ENCODE measurements at regions not wholly inside any gene's neighbourhood (a gene's known extent, or its start where the extent isn't known, plus 50 kb on each side); places are given as distances from the start of the nearest gene placed in this dataset.

GRCh38 chr2:8076448-8077342 is 605.2 kb upstream of the ID2 start:
- TF ChIP-seq, protein P1, sequence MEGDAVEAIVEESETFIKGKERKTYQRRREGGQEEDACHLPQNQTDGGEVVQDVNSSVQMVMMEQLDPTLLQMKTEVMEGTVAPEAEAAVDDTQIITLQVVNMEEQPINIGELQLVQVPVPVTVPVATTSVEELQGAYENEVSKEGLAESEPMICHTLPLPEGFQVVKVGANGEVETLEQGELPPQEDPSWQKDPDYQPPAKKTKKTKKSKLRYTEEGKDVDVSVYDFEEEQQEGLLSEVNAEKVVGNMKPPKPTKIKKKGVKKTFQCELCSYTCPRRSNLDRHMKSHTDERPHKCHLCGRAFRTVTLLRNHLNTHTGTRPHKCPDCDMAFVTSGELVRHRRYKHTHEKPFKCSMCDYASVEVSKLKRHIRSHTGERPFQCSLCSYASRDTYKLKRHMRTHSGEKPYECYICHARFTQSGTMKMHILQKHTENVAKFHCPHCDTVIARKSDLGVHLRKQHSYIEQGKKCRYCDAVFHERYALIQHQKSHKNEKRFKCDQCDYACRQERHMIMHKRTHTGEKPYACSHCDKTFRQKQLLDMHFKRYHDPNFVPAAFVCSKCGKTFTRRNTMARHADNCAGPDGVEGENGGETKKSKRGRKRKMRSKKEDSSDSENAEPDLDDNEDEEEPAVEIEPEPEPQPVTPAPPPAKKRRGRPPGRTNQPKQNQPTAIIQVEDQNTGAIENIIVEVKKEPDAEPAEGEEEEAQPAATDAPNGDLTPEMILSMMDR (IDR thresholded peaks at IDR 0.05; ENCODE audit: low read depth, low read length, missing input control) = no peak
- TF ChIP-seq EGR1 (IDR thresholded peaks at IDR 0.05; ENCODE audit: low read depth in 2 of 2) (no peak), JUND (IDR thresholded peaks at IDR 0.05) (no peak)
